ENCODE measurements at regions not wholly inside any gene's neighbourhood (a gene's known extent, or its start where the extent isn't known, plus 50 kb on each side); places are given as distances from the start of the nearest gene placed in this dataset.

DNA sequence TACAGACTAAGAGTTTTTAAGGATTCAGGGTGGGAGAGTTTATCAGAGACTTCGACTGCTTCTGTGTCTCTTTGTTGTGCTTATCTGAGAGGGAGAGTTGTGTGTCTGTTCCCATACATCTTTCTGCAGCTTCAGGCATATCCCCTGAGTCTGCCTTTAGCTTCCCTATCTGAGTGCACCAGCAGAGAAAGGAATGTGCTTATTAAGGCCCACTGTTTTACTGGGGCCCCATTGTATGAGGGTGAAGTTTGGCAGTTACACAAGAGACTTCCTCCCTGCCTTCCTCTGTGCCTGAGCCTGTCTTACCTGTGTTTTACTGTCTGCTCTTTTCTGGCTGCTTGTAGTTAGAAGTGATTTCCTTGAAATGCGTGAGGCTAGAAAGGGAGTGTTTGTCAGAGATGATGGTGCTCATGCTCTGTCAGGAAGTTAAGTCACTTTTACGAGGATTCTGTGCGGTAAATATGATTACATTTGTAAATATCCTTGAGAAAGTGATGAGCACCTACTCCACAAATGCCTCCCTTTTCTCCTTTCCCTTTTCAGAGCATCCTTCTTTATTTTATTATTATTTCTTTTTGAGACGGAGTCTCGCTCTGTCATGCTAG is 1228.9 kb upstream of the MIR17HG start:
- in situ Hi-C loops (cut with HindIII; ENCODE audit: low sequenced_read_pairs) = no loop called here
- no peak for DNase-seq (ENCODE audit: low spot score)

DNA sequence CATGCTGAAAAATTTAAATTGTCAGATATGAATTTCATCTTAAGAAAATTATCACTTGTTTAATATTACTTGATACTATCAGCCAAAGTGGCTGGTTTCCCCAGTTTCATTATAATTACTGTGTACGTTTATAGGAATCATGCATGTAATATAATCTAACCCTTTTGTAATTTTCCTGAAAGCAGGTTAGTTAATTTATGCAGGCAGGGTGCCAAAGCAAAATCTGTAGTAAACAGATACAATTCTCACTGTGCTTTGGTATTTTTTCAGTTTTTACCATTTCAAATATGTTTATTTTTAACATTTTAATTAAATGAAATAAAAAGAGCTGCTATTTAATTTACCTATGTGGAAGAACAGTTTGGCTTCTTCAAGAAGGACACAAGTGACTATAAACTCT is 1227.5 kb upstream of the MIR17HG start:
- in situ Hi-C loops (cut with HindIII; ENCODE audit: low sequenced_read_pairs) = no loop called here
- no peak for DNase-seq (ENCODE audit: low spot score)

DNA sequence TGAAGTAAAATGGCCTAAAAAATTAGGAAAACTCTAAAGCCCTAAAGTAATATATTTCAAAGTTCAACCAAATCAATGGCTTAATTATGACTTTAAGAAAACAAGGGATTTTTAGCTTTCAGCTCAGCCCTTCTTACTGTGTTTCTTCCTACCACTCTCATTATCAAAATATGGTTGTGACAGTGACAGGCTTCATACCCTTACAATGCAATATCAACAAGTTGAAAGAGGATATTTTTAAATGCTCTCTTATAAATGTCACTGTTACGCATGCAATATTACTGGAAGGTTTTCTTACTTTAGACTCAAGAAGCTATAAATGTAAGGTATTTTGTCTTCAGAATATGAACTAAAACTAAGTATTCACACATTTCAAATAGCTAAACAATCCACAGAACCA is 1225.7 kb upstream of the MIR17HG start:
- in situ Hi-C loops (cut with HindIII; ENCODE audit: low sequenced_read_pairs) = no loop called here
- no peak for DNase-seq (ENCODE audit: low spot score)

DNA sequence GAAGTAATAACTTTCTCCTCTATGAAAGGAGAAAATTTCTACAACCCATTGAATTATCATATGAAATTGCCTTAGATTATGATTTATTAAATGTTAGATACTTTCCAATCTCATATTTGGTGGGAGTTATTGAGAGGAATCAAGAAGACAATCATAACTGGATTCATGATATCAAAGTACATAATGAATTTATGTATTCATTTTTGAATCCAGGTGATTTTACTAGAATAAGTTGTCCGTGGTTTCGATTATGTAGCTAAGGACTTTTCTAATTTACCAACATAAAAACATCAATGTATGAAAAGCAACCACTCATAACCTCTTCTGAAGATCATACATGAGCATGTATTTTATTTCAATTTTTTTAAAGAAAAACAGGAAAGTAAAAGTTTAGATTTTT is 1225.0 kb upstream of the MIR17HG start:
- in situ Hi-C loops (cut with HindIII; ENCODE audit: low sequenced_read_pairs) = no loop called here
- no peak for DNase-seq (ENCODE audit: low spot score)

DNA sequence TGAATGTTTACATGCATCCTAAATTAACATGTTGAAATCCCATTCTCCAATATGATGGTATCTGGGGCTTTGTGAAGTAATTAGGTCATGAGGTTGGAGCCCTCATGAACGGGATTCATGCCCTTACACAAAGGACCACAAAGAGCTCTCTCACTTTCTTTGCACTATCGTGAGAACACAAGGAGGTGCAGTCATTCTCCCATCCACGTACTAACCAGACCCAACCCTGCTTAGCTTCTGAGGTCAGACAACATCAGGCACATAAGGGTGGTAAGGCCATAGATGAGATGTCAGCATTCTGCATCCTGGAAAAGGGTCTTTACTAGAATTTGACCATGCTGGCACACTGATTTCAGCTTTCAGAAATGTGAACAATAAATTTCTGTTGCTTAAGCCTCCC is 1211.9 kb upstream of the MIR17HG start:
- DNase-seq (ENCODE audit: low spot score) = no peak
- in situ Hi-C loops (cut with HindIII; ENCODE audit: low sequenced_read_pairs) = no loop called here

DNA sequence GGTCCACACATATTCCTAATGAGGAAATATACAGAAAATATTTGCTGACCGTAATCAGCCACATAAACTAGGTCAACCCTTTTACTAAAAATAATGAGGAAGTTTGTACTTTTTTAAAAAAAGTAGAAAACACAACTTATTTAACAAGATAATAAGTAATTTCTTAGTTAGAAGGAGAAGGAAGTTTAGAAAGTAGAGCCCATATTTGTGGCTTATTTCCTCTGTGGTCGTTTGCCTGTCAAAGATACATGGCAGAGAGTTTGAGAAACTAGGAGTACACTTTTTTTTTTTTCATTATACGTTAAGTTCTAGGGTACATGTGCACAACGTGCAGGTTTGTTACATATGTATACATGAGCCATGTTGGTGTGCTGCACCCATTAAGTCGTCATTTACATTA is 1205.2 kb upstream of the MIR17HG start:
- DNase-seq (ENCODE audit: low spot score) = no peak
- in situ Hi-C loops (cut with HindIII; ENCODE audit: low sequenced_read_pairs) = no loop called here

DNA sequence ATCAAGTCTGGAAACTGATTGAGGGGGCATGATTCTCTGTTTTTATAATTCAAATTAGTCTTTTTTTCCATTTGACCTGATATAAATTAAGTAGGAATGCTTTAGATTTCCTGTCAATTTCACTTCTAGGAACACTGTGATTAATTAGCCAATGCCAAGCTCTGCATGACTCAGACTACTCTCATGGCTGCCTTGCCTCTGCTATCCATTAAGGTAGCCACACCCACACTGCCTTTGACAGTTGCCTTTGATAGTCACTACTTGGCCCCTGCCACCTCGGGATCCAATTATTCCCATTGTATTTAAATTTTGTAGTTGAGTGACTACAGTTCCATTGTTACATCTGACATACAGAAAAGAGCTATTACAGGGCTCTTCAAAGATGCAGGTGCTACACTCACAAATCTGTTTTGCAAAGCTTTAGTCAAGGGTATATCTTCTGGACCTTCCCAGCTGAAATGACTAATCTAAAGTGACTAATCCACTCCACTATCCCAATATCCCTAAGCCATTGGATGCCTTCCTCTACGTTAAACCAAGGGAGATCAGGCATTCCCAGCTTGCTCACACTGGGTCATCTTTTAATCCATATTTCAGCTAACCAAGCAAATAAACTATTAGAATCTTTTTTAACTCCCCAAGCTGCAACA is 1193.1 kb upstream of the MIR17HG start:
- in situ Hi-C loops (cut with HindIII; ENCODE audit: low sequenced_read_pairs) = no loop called here
- no peak for DNase-seq (ENCODE audit: low spot score)

DNA sequence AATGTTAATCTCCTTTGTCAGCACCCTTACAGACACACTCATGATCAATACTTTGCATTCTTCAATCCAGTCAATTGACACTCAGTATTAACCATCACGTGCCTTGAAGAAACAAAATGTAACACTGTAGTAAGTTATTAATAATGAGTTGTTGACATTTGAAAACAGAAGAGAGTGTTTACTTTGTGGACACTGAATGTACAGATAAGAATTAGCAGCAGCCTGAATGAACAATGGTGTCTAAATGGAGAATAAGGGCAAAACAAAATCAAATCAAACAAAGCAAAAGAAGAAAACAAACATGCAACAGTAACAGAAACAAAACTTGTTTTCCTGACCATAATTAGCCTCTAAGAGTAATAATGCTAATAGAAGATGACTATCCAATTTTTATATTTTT is 1191.1 kb upstream of the MIR17HG start:
- no peak for DNase-seq (ENCODE audit: low spot score)
- in situ Hi-C loops (cut with HindIII; ENCODE audit: low sequenced_read_pairs) = no loop called here

DNA sequence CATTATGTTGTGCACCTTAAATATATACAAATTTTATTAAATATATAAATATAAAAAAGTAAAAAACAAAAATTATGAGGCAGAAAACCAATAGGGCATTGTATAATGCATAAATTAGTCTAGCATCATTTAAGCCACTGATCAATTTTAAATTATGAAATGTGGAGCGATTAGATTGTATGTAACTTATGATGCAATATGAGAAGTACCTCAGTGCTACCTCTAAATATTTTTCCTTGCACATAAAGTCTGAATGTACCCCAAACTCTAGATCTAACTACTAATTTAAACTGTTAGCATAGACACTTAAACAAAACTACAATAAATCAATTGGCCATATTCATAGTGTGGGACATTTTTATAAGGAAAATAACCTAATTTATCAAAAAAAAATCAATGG is 1178.5 kb upstream of the MIR17HG start:
- in situ Hi-C loops (cut with HindIII; ENCODE audit: low sequenced_read_pairs) = no loop called here
- DNase-seq (ENCODE audit: low spot score) = no peak

DNA sequence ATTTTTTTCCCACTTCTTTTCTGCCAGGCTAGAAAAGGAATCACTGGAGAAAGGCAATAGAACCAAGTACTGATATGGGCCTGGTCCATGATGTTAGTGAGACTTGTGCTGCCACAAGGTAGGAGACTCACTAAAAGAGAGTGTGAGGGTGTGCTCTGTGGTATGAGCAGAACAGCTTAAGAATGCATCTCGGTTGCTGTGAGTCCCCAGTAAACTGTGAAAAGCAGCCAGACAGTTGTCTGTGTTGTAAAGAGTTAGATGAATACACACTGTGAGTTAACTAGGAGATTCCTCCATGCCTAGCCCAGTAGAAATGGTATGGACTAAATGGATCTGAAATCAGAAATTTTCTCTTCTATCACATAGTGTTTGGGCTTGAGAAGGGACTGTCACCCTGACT is 1177.3 kb upstream of the MIR17HG start:
- in situ Hi-C loops (cut with HindIII; ENCODE audit: low sequenced_read_pairs) = no loop called here
- DNase-seq (ENCODE audit: low spot score) = no peak

DNA sequence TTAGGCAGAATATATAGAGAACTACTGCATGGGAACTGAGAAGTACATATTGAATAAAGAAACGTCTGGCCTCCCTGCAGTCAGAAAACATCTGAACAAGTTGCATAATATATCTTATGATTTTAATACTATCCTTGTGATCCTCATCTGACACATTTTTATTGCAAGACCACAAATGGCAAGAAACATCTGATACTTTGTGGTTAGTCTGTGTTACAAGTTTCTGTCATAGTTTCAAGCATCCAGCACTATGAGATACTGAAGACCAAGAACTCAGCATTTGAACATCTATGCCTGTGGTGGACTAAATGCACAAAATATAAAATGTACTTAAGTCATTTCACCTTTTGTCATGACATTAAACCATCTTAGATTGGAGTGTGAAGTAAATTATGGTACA is 1175.8 kb upstream of the MIR17HG start:
- DNase-seq (ENCODE audit: low spot score) = no peak
- in situ Hi-C loops (cut with HindIII; ENCODE audit: low sequenced_read_pairs) = no loop called here

DNA sequence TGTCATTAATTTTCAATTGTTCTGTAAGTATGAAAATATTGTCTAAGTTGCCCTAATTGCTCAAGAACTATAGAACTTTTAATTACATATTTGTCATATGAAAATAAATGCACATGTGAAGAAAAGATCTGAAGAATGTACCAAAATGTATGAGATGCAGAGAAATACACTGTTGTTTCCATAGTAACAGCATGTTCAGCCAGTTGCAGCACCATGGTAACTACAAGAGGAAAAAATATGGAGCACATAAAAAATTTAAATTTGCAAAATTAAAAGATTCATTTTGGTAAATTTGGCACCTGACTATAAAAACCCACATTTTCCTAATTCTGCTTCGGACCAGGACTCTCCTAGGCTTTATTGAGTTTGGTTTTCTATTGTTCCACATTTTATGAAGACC is 1170.0 kb upstream of the MIR17HG start:
- in situ Hi-C loops (cut with HindIII; ENCODE audit: low sequenced_read_pairs) = no loop called here
- no peak for DNase-seq (ENCODE audit: low spot score)

DNA sequence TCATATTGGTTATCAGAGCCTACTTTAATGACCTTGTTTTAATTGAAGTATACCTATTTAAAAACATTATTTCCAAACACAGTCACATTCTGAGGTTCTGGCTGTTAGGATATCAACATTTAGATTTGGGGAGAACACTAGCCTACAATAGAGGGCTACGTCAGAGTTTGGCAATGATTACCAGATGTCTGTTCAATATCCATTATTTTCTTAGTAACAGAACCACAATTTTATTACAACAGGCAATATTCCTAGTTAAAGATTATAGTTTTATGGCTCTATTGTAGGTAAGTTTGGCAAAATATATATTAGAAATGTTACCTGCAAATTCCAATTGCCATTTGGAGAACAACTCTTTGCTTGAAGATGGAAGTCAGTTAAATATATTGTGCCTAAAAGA is 1163.1 kb upstream of the MIR17HG start:
- no peak for DNase-seq (ENCODE audit: low spot score)
- in situ Hi-C loops (cut with HindIII; ENCODE audit: low sequenced_read_pairs) = no loop called here

DNA sequence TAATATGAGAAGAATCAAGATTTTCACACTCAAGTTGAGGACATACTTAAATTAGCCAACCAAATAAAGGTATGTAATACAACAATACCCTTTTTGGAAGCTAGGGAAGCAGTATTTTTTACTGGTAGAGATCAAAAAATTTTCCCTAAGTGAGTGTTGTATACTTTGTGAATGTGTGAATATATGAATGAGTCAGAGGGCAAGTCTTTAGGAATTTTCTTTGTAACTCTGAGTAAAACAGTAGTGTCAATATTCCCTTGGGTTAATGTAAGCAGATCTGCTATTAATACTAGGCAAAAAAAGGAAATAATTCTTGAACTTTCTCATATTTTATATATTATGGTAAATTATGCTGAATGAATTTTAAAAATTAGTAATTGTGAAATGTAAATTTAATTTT is 1161.8 kb upstream of the MIR17HG start:
- in situ Hi-C loops (cut with HindIII; ENCODE audit: low sequenced_read_pairs) = no loop called here
- no peak for DNase-seq (ENCODE audit: low spot score)

DNA sequence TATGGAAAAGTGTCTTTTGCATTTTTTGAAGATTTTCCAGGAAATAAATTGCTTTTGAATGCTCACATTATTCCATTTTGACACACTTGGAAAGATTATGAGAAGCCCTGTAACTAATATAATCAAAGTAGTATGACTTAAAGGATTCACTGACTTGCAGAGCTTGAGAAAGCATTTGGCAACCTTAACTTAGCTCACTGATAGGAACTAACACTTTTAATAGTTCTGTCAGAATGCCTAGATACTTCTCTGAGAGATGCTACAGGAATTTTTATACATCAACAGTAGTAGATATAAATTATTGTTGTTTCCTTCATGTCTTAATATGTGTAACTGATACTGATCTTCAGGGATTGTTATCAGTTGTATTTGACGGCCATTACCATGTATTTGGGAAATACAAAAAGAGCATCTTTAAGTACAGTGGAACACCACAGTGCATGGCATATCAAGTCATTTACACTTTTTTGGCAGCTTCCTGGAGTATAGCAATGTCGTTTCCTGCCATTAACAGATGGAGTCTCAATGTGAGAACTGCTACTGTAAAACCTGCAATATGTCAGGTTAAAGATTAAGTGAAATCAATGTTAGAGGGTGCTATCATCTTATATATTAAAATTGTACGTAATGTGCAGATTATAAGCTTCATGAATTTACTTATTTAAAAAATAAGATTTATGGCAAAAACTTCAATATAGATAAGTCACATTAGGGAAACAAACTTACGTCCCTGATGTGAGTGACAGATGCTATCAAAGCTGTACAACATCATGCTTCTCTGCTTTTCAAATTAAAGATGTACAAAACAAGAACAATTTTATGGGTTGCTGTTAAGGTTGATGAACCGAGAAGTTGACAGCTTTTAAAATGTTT is 1159.8 kb upstream of the MIR17HG start:
- DNase-seq (ENCODE audit: low spot score) = peak; percentile 19
- in situ Hi-C loops (cut with HindIII; ENCODE audit: low sequenced_read_pairs) = no loop called here

DNA sequence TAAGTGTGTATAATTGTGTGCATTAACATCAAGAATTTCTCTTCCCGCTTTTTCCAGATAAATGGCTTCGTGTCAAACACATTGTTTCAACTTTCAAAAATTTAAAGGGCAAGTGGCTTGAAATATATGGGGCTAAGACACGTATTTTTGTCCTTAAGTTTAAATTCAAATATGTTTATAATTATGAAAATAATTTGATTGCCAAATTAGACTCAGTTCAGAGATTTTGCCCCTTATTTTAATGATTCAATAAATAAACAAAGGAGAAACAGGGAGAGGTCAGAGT is 1159.2 kb upstream of the MIR17HG start:
- in situ Hi-C loops (cut with HindIII; ENCODE audit: low sequenced_read_pairs) = no loop called here
- no peak for DNase-seq (ENCODE audit: low spot score)

DNA sequence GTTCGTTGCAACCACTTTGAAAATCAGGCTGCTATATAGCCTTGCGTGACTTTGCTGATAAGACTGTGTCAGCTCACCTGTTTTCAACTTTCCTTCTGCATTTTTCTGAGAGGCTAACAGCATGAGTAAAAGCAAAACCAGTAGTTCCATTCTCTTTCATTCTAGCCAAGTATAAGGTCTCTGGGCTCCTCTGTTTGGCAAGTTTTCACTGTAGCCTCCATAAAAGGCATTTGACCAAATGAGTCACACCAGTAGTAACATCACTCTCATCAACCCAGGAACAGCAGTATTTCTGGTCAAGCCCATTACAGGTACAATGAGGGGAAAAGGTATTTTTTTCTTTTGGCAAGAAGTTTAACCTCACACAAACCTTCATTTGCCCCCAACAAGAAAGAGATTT is 1149.8 kb upstream of the MIR17HG start:
- in situ Hi-C loops (cut with HindIII; ENCODE audit: low sequenced_read_pairs) = no loop called here
- no peak for DNase-seq (ENCODE audit: low spot score)

DNA sequence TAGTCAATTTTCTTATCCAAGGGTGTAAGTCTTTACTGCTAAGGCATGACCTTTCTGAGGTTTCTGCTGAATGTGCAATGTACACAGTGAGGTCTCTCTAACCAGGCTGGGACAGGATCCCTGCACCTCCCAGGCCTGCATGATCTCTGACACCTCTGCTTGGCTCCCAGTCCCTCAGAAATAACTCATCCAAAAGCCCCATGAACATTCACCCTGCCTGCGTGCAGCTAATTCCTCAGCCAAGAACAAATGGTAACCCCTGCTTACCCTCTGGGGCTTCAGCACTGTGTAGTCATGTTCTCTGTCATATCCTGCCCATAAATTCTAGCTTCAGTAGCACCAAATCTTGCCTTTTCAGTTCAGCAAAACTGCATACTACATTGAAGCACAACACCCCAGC is 1146.3 kb upstream of the MIR17HG start:
- in situ Hi-C loops (cut with HindIII; ENCODE audit: low sequenced_read_pairs) = no loop called here
- DNase-seq (ENCODE audit: low spot score) = no peak

DNA sequence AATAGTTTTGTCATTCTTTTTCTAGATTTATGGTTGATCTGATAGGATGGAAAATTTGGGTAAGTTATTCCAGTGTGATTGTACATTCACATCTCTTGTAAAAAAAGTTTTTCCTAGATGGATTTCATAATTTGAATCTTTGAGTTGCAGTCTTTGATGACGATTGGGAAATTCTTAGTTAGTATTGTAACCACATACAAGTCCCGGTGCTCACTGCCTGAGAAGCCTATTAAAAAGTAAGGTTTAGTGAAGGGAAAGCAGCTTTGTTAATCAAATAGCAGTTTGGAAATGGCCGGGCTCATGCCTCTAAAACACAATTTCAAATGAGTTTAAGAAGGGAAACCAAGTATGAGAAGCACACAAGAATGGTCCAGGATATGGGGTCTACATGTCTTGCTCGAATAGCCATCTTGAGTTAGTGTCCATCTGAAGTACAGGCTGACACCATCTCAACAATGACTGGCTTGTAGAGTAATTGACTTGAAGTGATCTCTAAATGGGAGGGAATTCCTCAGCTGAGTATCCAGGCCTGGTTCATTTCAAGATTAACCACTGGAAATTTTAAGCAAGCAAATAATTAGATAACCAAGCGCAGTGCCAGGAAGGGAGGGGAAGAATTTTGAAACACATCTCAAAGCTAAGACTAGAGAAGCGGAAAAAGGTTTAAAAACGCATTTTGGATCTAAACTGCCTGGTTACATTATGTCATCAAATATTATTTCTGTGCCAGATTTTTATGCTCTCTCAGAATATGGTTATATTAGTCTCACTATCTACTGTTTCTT is 1145.6 kb upstream of the MIR17HG start:
- in situ Hi-C loops (cut with HindIII; ENCODE audit: low sequenced_read_pairs) = no loop called here

DNA sequence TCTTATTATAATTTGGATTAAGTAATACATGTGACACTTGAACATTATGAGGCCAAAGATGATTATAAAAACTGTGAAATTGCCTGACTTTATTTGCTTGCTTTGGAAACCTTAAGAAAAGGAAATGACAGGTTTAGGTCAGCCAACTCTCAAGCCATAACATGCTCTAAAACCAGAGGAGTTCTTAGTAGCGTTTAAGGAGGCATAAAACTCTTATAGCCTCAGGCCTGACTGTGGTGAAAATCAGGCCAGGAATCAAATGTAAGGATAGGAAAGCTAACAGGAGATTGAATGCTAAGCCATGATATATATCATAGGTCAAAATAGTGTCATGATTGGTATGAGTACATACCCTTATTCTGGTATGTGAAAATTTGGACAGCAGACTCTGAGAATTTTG is 1142.4 kb upstream of the MIR17HG start:
- in situ Hi-C loops (cut with HindIII; ENCODE audit: low sequenced_read_pairs) = no loop called here
- no peak for DNase-seq (ENCODE audit: low spot score)

More for the DNA sequence above, 1145.6 kb upstream of the MIR17HG start:
- DNase-seq (ENCODE audit: low spot score) = no peak
